HG03457 (cell line): ENCODE measurements at regions not wholly inside any gene's neighbourhood (a gene's known extent, or its start where the extent isn't known, plus 50 kb on each side); places are given as distances from the start of the nearest gene placed in this dataset.
"Not testable (repeated sequence)": the region's sequence is repeated elsewhere in the genome, so short reads cannot be mapped to it uniquely, and the experiment has no call there.

Experiments used
- ATAC-seq: cut with Tn5 transposase; IDR thresholded peaks from one replicate; pipeline ENCODE4 v1.9.1; 2021; ENCODE audit warnings: moderate number of reproducible peaks; ENCODE audit not compliant: unreplicated experiment

GRCh38 chr2:180614776-180615175 is 365.6 kb upstream of the UBE2E3 start:
- no peak for ATAC-seq

GRCh38 chr2:180609626-180610340 is 370.6 kb upstream of the UBE2E3 start:
- no peak for ATAC-seq

GRCh38 chr2:180607514-180608049 is 372.8 kb upstream of the UBE2E3 start:
- no peak for ATAC-seq

- ATAC-seq, result no peak
Observed at GRCh38 chr2:180604077-180604476, 376.3 kb upstream of the UBE2E3 start.

- ATAC-seq, result no peak
Observed at GRCh38 chr2:180601016-180601415, 379.4 kb upstream of the UBE2E3 start.

- ATAC-seq, result no peak
Observed at GRCh38 chr2:180599804-180600203, 380.6 kb upstream of the UBE2E3 start.

GRCh38 chr2:180597179-180597578 is 383.2 kb upstream of the UBE2E3 start:
- no peak for ATAC-seq

GRCh38 chr2:180596453-180596852 is 384.0 kb upstream of the UBE2E3 start:
- no peak for ATAC-seq

GRCh38 chr2:180591947-180592346 is 388.5 kb upstream of the UBE2E3 start:
- ATAC-seq, result no peak

- ATAC-seq, result not testable (repeated sequence)
Observed at GRCh38 chr2:180591093-180591781, 389.2 kb upstream of the UBE2E3 start.

GRCh38 chr2:180583441-180584140 is 396.8 kb upstream of the UBE2E3 start:
- ATAC-seq, result no peak

GRCh38 chr2:180579388-180579787 is 401.0 kb upstream of the UBE2E3 start:
- ATAC-seq, result no peak

GRCh38 chr2:180578441-180578840 is 402.0 kb upstream of the UBE2E3 start:
- no peak for ATAC-seq

GRCh38 chr2:180577567-180577966 is 402.8 kb upstream of the UBE2E3 start:
- no peak for ATAC-seq

GRCh38 chr2:180573951-180574350 is 406.5 kb upstream of the UBE2E3 start:
- ATAC-seq, result no peak

- no peak for ATAC-seq
Observed at GRCh38 chr2:180572346-180572745, 408.1 kb upstream of the UBE2E3 start.

- no peak for ATAC-seq
Observed at GRCh38 chr2:180571559-180571958, 408.8 kb upstream of the UBE2E3 start.

GRCh38 chr2:180570864-180571263 is 409.5 kb upstream of the UBE2E3 start:
- ATAC-seq, result no peak

GRCh38 chr2:180564051-180564450 is 416.4 kb upstream of the UBE2E3 start:
- ATAC-seq, result no peak

GRCh38 chr2:180562378-180562777 is 418.0 kb upstream of the UBE2E3 start:
- no peak for ATAC-seq

- no peak for ATAC-seq
Observed at GRCh38 chr2:180559771-180560170, 420.6 kb upstream of the UBE2E3 start.

- ATAC-seq, result no peak
Observed at GRCh38 chr2:180559038-180559437, 421.4 kb upstream of the UBE2E3 start.
